ENCODE measurements at regions not wholly inside any gene's neighbourhood (a gene's known extent, or its start where the extent isn't known, plus 50 kb on each side); places are given as distances from the start of the nearest gene placed in this dataset.

GRCh38 chr11:95435628-95436353 lies 204.8 kb upstream of the SESN3 start:
- Histone ChIP-seq H3K9ac (ENCODE audit: insufficient read length) (no peak overlapping the region), H3K27ac (no peak overlapping the region), H3K36me3 (ENCODE audit: insufficient read depth, low read length) (no peaks in the 10 kb centered on the region), H3K4me3 (no peak overlapping the region), H3K9me3 (ENCODE audit: low read depth, low read length) (no peaks in the 10 kb centered on the region)
- DNase-seq (ENCODE audit: low read depth, low spot score) = no peak
- TF ChIP-seq POLR2AphosphoS5 (IDR thresholded peaks at IDR 0.05; ENCODE audit: borderline replicate concordance, low read depth, low read length) (no peak), EZH2 (IDR thresholded peaks at IDR 0.05) (no peak), FOXP2 (optimal IDR thresholded peaks at IDR 0.05; ENCODE audit: control extremely low read depth, extremely low read length, insufficient read depth) (no peak)

DNA sequence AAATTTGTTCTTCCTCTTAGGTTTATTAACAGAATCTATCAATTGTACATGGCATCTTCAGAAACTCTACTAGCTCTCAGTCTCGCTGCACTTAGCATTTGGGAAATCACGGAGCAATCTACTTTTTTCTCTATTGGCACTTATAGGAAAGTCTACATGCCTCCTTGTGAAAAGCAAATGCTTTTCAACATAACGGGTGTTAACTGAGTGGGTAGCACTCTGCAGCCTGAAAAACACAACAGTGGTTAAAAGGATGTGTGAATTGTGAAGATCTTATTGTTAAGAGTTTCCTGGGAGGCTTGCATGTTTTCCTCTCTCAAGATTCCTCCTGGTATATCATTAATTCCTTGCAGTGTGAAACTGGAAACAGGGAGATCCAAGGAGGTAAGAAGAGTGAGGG lies 204.2 kb upstream of the SESN3 start:
- no peak overlapping the region for H3K9ac ChIP-seq (ENCODE audit: insufficient read length)
- no peak overlapping the region for H3K27ac ChIP-seq
- TF ChIP-seq FOXP2 (optimal IDR thresholded peaks at IDR 0.05; ENCODE audit: control extremely low read depth, extremely low read length, insufficient read depth) (no peak), EZH2 (IDR thresholded peaks at IDR 0.05) (no peak), POLR2AphosphoS5 (IDR thresholded peaks at IDR 0.05; ENCODE audit: borderline replicate concordance, low read depth, low read length) (no peak)
- DNase-seq (ENCODE audit: low read depth, low spot score) = no peak
- no peaks in the 10 kb centered on the region for H3K36me3 ChIP-seq (ENCODE audit: insufficient read depth, low read length)
- H3K9me3 ChIP-seq (ENCODE audit: low read depth, low read length) = no peaks in the 10 kb centered on the region
- H3K4me3 ChIP-seq = no peak overlapping the region

GRCh38 chr11:95434489-95435057 lies 203.6 kb upstream of the SESN3 start:
- TF ChIP-seq POLR2AphosphoS5 (IDR thresholded peaks at IDR 0.05; ENCODE audit: borderline replicate concordance, low read depth, low read length) = no peak
- TF ChIP-seq EZH2 (IDR thresholded peaks at IDR 0.05) = no peak
- TF ChIP-seq FOXP2 (optimal IDR thresholded peaks at IDR 0.05; ENCODE audit: control extremely low read depth, extremely low read length, insufficient read depth) = no peak
- Histone ChIP-seq H3K9me3 (ENCODE audit: low read depth, low read length) (no peaks in the 10 kb centered on the region), H3K27ac (no peak overlapping the region), H3K4me3 (no peak overlapping the region), H3K9ac (ENCODE audit: insufficient read length) (no peak overlapping the region), H3K36me3 (ENCODE audit: insufficient read depth, low read length) (no peaks in the 10 kb centered on the region)
- DNase-seq (ENCODE audit: low read depth, low spot score) = no peak

DNA sequence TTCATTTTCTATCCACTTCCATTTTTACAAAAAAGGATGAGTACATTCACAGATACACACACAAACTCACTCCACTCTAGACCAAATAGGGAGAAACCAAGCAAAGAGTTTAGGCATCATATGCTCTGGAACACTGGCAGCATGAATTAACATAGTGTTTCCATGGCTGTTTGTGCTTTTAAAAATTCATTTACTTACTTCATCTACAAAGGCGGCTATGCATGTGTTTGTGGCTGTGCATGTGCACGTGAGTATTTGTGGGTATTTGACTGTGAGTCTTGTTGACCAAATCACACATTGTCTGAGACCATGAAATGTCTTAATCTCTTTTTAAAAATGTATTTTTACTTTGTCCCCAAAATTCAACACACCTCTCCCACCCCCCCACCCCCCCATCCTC lies 203.0 kb upstream of the SESN3 start:
- Histone ChIP-seq H3K9ac (ENCODE audit: insufficient read length) (no peak overlapping the region), H3K4me3 (no peak overlapping the region), H3K36me3 (ENCODE audit: insufficient read depth, low read length) (no peaks in the 10 kb centered on the region), H3K27ac (no peak overlapping the region), H3K9me3 (ENCODE audit: low read depth, low read length) (no peaks in the 10 kb centered on the region)
- TF ChIP-seq FOXP2 (optimal IDR thresholded peaks at IDR 0.05; ENCODE audit: control extremely low read depth, extremely low read length, insufficient read depth) = no peak
- no peak for TF ChIP-seq EZH2 (IDR thresholded peaks at IDR 0.05)
- no peak for TF ChIP-seq POLR2AphosphoS5 (IDR thresholded peaks at IDR 0.05; ENCODE audit: borderline replicate concordance, low read depth, low read length)
- DNase-seq (ENCODE audit: low read depth, low spot score) = no peak

DNA sequence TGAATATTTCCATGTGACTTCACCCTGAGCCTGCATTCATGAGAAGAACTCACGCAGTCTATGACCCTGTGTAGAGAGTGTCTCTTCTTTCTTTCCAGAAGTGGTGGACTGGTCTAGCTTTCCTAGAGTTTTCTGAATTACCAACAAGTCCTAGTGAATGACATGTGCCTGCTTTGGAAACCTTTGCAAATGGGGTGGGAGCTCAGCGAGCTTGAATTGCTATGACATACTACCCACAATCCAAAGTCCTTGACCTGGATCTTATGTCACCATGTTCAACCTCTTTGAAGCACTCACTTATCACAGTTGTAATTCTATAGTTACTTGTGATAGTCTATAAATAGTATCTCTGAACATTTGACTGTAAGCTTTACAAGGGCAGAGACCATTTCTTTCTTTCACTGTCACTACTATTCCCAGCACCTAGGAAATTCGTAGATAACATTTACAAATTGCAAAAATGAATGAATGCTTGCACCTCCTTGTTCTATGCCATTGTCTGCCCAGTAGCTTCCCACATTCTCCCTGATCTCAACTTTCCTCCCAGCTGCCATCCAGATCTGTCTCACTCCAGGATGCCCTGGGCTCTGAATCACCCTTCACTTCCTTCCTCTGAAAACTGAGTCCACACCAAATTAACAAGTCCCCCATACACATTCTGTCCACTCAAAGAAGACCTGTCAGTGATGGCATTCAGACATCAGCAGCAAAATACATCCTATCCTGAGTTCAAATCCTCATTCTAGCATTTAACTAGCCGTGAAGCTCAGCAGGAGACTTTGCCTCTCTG lies 201.9 kb upstream of the SESN3 start:
- TF ChIP-seq POLR2AphosphoS5 (IDR thresholded peaks at IDR 0.05; ENCODE audit: borderline replicate concordance, low read depth, low read length) = no peak
- no peak for TF ChIP-seq EZH2 (IDR thresholded peaks at IDR 0.05)
- TF ChIP-seq FOXP2 (optimal IDR thresholded peaks at IDR 0.05; ENCODE audit: control extremely low read depth, extremely low read length, insufficient read depth) = no peak
- H3K27ac ChIP-seq = no peak overlapping the region
- H3K4me3 ChIP-seq = no peak overlapping the region
- H3K9me3 ChIP-seq (ENCODE audit: low read depth, low read length) = no peaks in the 10 kb centered on the region
- no peaks in the 10 kb centered on the region for H3K36me3 ChIP-seq (ENCODE audit: insufficient read depth, low read length)
- H3K9ac ChIP-seq (ENCODE audit: insufficient read length) = no peak overlapping the region
- no peak for DNase-seq (ENCODE audit: low read depth, low spot score)

DNA sequence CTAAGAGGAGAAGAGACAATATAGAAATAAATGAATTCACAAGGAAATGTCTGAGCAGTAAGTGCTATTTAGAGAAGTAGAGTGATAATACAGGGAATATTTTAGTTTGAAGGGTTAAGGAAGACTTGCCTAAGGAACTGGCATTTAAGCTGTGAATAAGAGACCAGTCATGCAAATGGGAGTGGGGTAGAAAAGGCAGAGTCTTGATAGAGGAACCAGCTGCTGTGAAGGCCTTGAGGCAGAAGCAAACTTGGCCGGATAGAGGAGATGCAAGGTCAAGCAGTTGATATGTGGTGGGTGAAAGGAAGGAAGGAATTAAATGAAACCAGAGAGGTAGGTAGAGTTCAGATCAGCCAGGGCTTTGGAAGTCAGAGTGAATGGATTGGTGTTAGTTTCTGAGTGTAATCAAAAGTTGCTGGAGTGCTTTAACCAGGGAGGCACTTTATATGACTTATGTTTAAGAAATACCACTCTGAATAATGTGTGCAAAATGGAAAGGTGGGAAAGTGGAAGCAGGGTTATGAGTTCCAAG lies 198.4 kb upstream of the SESN3 start:
- DNase-seq (ENCODE audit: low read depth, low spot score) = no peak
- TF ChIP-seq POLR2AphosphoS5 (IDR thresholded peaks at IDR 0.05; ENCODE audit: borderline replicate concordance, low read depth, low read length) = no peak

DNA sequence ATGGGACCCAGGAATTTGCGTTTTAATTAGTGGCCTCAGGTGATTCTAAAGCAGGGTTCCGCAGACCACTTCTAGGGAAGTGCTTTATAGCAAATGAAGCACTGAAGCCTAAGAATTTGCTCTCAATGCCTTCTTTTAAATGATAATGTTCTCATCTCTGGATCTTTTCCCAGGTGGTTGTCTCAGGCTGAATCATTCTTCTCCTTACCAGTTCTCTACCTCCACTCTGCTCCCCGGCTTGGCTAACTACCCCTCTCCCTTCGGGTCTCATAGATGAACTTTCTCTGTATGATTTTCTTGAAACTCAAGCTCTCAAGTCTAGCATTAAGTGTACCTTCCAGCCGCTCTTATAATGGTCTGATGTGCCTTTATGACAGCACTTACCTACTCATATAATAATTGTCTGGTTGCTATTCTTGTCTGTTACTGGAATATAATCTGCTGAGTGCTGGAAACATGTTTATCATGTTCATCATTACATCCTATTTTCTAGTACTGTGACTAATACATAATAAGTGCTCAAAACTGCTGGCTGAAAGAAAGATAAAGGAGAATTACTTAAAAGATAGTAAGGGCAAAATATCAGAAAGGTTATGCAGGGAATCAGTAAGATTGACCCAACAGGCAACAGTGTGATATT lies 195.9 kb upstream of the SESN3 start:
- H3K4me3 ChIP-seq = no peak overlapping the region
- TF ChIP-seq POLR2AphosphoS5 (IDR thresholded peaks at IDR 0.05; ENCODE audit: borderline replicate concordance, low read depth, low read length) (no peak), EZH2 (IDR thresholded peaks at IDR 0.05) (no peak), FOXP2 (optimal IDR thresholded peaks at IDR 0.05; ENCODE audit: control extremely low read depth, extremely low read length, insufficient read depth) (no peak)
- H3K9ac ChIP-seq (ENCODE audit: insufficient read length) = no peak overlapping the region
- DNase-seq (ENCODE audit: low read depth, low spot score) = no peak
- H3K27ac ChIP-seq = no peak overlapping the region
- no peaks in the 10 kb centered on the region for H3K36me3 ChIP-seq (ENCODE audit: insufficient read depth, low read length)
- no peaks in the 10 kb centered on the region for H3K9me3 ChIP-seq (ENCODE audit: low read depth, low read length)

More for the DNA sequence above, 198.4 kb upstream of the SESN3 start:
- no peaks in the 10 kb centered on the region for H3K9me3 ChIP-seq (ENCODE audit: low read depth, low read length)
- no peaks in the 10 kb centered on the region for H3K36me3 ChIP-seq (ENCODE audit: insufficient read depth, low read length)
- no peak overlapping the region for H3K9ac ChIP-seq (ENCODE audit: insufficient read length)
- H3K27ac ChIP-seq = no peak overlapping the region
- H3K4me3 ChIP-seq = no peak overlapping the region

DNA sequence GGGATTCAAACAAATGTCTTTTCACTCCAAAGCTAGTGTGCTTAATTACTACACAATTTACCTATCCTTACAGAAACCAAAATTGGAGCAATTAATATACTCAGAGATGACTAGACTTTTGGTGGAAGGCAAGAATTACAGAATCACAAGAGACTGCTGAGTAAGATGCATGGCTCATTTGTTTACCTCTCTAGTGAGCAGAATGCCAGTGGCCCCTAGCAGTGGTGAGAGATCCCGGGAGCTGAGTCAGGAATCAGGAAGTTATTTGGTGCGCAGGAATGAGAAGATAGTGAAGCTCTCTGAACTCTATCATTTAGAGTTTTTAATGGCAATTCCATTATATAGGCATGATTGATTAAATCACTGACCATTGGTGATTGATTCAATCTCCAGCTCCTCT lies 188.9 kb upstream of the SESN3 start:
- Histone ChIP-seq H3K27ac (no peak overlapping the region), H3K36me3 (ENCODE audit: insufficient read depth, low read length) (no peaks in the 10 kb centered on the region), H3K9ac (ENCODE audit: insufficient read length) (no peak overlapping the region), H3K9me3 (ENCODE audit: low read depth, low read length) (no peaks in the 10 kb centered on the region), H3K4me3 (no peak overlapping the region)
- no peak for DNase-seq (ENCODE audit: low read depth, low spot score)
- TF ChIP-seq POLR2AphosphoS5 (IDR thresholded peaks at IDR 0.05; ENCODE audit: borderline replicate concordance, low read depth, low read length) (no peak), EZH2 (IDR thresholded peaks at IDR 0.05) (no peak), FOXP2 (optimal IDR thresholded peaks at IDR 0.05; ENCODE audit: control extremely low read depth, extremely low read length, insufficient read depth) (no peak)

Data from SK-N-MC (cell line).